ENCODE measurements at regions not wholly inside any gene's neighbourhood (a gene's known extent, or its start where the extent isn't known, plus 50 kb on each side); places are given as distances from the start of the nearest gene placed in this dataset.

DNA sequence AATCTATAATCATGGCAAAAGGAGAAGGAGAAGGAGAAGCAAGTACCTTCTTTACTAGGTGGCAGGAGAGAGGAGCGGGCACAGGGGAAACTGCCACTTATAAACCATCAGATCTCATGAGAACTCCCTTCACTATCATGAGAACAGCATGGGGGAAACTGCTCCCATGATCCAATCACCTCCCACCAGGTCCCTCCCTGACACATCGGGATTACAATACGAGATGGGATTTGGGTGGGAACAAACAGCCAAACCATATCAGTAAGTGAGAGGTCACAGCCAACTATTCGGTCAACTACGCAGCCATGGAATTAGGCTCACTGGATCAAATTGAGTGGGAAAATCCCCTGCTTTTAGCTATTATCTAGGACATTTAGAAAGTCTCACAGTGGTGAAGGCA is 54.2 kb upstream of the STEAP1B start:
- POLR2A ChIA-PET = no interaction called here
- 90% methylated on average over 4 of the region's 5 CpGs for WGBS (ENCODE audit: insufficient coverage)
- H3K27ac ChIP-seq (ENCODE audit: insufficient read depth in 1 of 2, low read depth in 1 of 2, low read length in 2 of 2, poor library complexity in 1 of 2, severe bottlenecking in 2 of 2) = no peak overlapping the region
- peaks cover 14 to 57% (median 33%) of the 10 kb centered on the region in 5 experiments for H3K27me3 ChIP-seq (replicated peaks in 2 of 5; ENCODE audit: control insufficient read depth in 4 of 5, insufficient read depth in 5 of 5, low read length in 4 of 5)
- no peak overlapping the region for H3K4me3 ChIP-seq (ENCODE audit: control insufficient read depth in 1 of 7, extremely low read depth in 1 of 7, insufficient read depth in 4 of 7, low read depth in 2 of 7, low read length in 6 of 7)
- no peaks in the 10 kb centered on the region for H3K9me3 ChIP-seq (ENCODE audit: control extremely low read depth in 1 of 5, control insufficient read depth in 4 of 5, insufficient read depth in 2 of 5, low read depth in 1 of 5, low read length in 4 of 5)
- no peaks in the 10 kb centered on the region for H3K36me3 ChIP-seq (ENCODE audit: control insufficient read depth in 4 of 4, insufficient read depth in 4 of 4, low read length in 3 of 4)
- CTCF ChIA-PET = interaction anchor here (1.2 to 14.0 kb wide), 4 partner anchors 10 to 500 kb away, joined by 5 to 199 read pairs (median 15); partner anchors contain the start of gene IL6
- DNase-seq = no peak
- H3K4me1 ChIP-seq (ENCODE audit: control extremely low read depth in 1 of 4, control insufficient read depth in 4 of 4, insufficient read depth in 4 of 4, low read length in 3 of 4) = peaks cover 0 to 9% (median 8%) of the 10 kb centered on the region in 4 experiments

GRCh38 chr7:22551768-22552513 is 52.0 kb upstream of the STEAP1B start:
- CTCF ChIA-PET = interaction anchor here (0.5 kb wide), 1 partner anchor 506 kb away, joined by 4 read pairs; no protein-coding TSS in a partner anchor
- no peaks in the 10 kb centered on the region for H3K36me3 ChIP-seq (ENCODE audit: control insufficient read depth in 4 of 4, insufficient read depth in 4 of 4, low read length in 3 of 4)
- H3K27ac ChIP-seq (ENCODE audit: insufficient read depth in 1 of 2, low read depth in 1 of 2, low read length in 2 of 2, poor library complexity in 1 of 2, severe bottlenecking in 2 of 2) = no peak overlapping the region
- peaks cover 0 to 9% (median 8%) of the 10 kb centered on the region in 4 experiments for H3K4me1 ChIP-seq (ENCODE audit: control extremely low read depth in 1 of 4, control insufficient read depth in 4 of 4, insufficient read depth in 4 of 4, low read length in 3 of 4)
- POLR2A ChIA-PET = no interaction called here
- WGBS (ENCODE audit: insufficient coverage) = 94% methylated on average over 7 of the region's 8 CpGs
- H3K9me3 ChIP-seq (ENCODE audit: control extremely low read depth in 1 of 5, control insufficient read depth in 4 of 5, insufficient read depth in 2 of 5, low read depth in 1 of 5, low read length in 4 of 5) = peaks cover 0 to 2% (median 0%) of the 10 kb centered on the region in 5 experiments
- H3K27me3 ChIP-seq (replicated peaks in 2 of 5; ENCODE audit: control insufficient read depth in 4 of 5, insufficient read depth in 5 of 5, low read length in 4 of 5) = peaks cover 20 to 74% (median 39%) of the 10 kb centered on the region in 5 experiments
- DNase-seq = no peak
- no peak overlapping the region for H3K4me3 ChIP-seq (ENCODE audit: control insufficient read depth in 1 of 7, extremely low read depth in 1 of 7, insufficient read depth in 4 of 7, low read depth in 2 of 7, low read length in 6 of 7)

GRCh38 chr7:22550514-22551030 is 50.6 kb upstream of the STEAP1B start:
- no peak overlapping the region for H3K27ac ChIP-seq (ENCODE audit: insufficient read depth in 1 of 2, low read depth in 1 of 2, low read length in 2 of 2, poor library complexity in 1 of 2, severe bottlenecking in 2 of 2)
- H3K27me3 ChIP-seq (replicated peaks in 2 of 5; ENCODE audit: control insufficient read depth in 4 of 5, insufficient read depth in 5 of 5, low read length in 4 of 5) = peaks cover 20 to 86% (median 35%) of the 10 kb centered on the region in 5 experiments
- CTCF ChIA-PET = no interaction called here
- DNase-seq = no peak
- peak overlapping the region in 2 of 7 experiments; percentile 51 to 54 for H3K4me3 ChIP-seq (ENCODE audit: control insufficient read depth in 1 of 7, extremely low read depth in 1 of 7, insufficient read depth in 4 of 7, low read depth in 2 of 7, low read length in 6 of 7)
- no CpG with 5 or more reads among the region's 6 CpGs for WGBS (ENCODE audit: insufficient coverage)
- POLR2A ChIA-PET = interaction anchor here (0.6 kb wide), 1 partner anchor 254 kb away, joined by 3 read pairs; no protein-coding TSS in a partner anchor
- peaks cover 0 to 9% (median 8%) of the 10 kb centered on the region in 4 experiments for H3K4me1 ChIP-seq (ENCODE audit: control extremely low read depth in 1 of 4, control insufficient read depth in 4 of 4, insufficient read depth in 4 of 4, low read length in 3 of 4)
- peaks cover 0 to 2% (median 0%) of the 10 kb centered on the region in 5 experiments for H3K9me3 ChIP-seq (ENCODE audit: control extremely low read depth in 1 of 5, control insufficient read depth in 4 of 5, insufficient read depth in 2 of 5, low read depth in 1 of 5, low read length in 4 of 5)
- no peaks in the 10 kb centered on the region for H3K36me3 ChIP-seq (ENCODE audit: control insufficient read depth in 4 of 4, insufficient read depth in 4 of 4, low read length in 3 of 4)

DNA sequence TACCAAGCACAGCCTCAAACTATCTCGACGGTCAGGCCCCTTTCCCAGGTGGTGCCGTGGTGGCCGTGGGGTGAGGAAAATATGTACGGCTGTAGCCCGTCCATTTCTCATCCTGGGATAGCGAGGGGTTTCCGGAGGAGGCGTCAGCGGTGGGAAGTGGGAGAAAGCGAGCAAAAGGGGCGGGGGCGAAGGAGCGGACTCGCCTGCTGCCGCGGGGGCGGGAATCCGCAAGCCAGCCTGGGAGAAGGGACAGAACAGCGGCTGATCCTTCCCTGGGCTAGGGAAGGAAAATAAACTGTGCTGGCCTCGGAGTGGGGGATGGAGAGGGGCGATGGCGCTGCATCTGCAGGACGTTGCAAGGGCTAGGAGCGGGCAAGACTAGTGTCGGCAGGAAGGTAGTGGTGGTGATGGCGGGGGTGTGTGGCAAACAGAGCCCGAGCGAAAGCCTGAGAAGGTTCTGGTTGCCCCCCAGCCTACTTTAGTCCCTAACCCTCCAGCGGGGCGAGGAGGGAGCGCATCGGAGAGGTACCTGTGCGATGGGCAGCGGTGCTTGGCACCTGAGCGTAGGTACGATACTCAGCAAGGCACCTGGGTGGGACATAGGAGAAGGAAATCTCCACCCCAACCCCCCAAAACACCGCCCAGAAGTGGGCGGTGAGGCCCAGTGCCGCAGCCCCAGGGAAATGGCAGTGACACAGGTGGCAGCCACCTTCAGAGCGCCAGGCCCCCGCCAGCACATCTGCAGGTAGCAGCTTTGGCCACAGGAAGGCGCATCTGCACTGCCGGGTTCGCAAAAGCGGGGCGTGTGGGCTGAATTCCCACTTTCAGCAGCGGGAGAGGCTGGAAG is 49.9 kb upstream of the STEAP1B start:
- H3K4me3 ChIP-seq (ENCODE audit: control insufficient read depth in 1 of 7, extremely low read depth in 1 of 7, insufficient read depth in 4 of 7, low read depth in 2 of 7, low read length in 6 of 7) = peak overlapping the region in 6 of 7 experiments; percentile 13 to 60 (median 52)
- 4% methylated on average over 37 of the region's 48 CpGs for WGBS (ENCODE audit: insufficient coverage)
- H3K36me3 ChIP-seq (ENCODE audit: control insufficient read depth in 4 of 4, insufficient read depth in 4 of 4, low read length in 3 of 4) = no peaks in the 10 kb centered on the region
- CTCF ChIA-PET = no interaction called here
- DNase-seq = peak in 2 of 3 donors; percentile 23 to 47
- POLR2A ChIA-PET = no interaction called here
- H3K27me3 ChIP-seq (replicated peaks in 2 of 5; ENCODE audit: control insufficient read depth in 4 of 5, insufficient read depth in 5 of 5, low read length in 4 of 5) = peaks cover 20 to 87% (median 35%) of the 10 kb centered on the region in 5 experiments
- peaks cover 0 to 9% (median 8%) of the 10 kb centered on the region in 4 experiments for H3K4me1 ChIP-seq (ENCODE audit: control extremely low read depth in 1 of 4, control insufficient read depth in 4 of 4, insufficient read depth in 4 of 4, low read length in 3 of 4)
- H3K9me3 ChIP-seq (ENCODE audit: control extremely low read depth in 1 of 5, control insufficient read depth in 4 of 5, insufficient read depth in 2 of 5, low read depth in 1 of 5, low read length in 4 of 5) = peaks cover 0 to 2% (median 0%) of the 10 kb centered on the region in 5 experiments
- no peak overlapping the region for H3K27ac ChIP-seq (ENCODE audit: insufficient read depth in 1 of 2, low read depth in 1 of 2, low read length in 2 of 2, poor library complexity in 1 of 2, severe bottlenecking in 2 of 2)
